ENCODE measurements at regions not wholly inside any gene's neighbourhood (a gene's known extent, or its start where the extent isn't known, plus 50 kb on each side); places are given as distances from the start of the nearest gene placed in this dataset.

DNA sequence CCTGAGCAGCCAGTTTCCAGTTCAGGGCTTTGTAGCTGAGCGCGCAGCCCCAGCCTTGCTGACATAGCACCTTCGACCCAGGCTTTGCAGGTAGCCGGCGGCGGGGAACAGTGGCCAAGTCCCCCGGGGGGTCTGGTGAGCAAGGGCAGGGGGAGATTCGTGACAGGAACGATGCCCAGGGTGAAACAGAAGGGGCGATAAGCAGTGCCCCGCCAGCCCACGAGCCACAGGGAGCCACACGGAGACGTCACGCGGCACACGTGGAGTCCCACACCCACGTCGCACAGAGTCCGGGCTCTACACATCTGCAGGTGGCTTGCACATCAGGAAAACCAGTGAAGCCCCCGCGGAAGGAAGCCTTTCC lies 127.2 kb downstream of the SOX1 start:
- TF ChIP-seq POLR2AphosphoS5 (IDR thresholded peaks at IDR 0.05) (no peak), POLR2A (IDR thresholded peaks at IDR 0.05; ENCODE audit: low read depth) (no peak)
- TF ChIP-seq, protein P1, sequence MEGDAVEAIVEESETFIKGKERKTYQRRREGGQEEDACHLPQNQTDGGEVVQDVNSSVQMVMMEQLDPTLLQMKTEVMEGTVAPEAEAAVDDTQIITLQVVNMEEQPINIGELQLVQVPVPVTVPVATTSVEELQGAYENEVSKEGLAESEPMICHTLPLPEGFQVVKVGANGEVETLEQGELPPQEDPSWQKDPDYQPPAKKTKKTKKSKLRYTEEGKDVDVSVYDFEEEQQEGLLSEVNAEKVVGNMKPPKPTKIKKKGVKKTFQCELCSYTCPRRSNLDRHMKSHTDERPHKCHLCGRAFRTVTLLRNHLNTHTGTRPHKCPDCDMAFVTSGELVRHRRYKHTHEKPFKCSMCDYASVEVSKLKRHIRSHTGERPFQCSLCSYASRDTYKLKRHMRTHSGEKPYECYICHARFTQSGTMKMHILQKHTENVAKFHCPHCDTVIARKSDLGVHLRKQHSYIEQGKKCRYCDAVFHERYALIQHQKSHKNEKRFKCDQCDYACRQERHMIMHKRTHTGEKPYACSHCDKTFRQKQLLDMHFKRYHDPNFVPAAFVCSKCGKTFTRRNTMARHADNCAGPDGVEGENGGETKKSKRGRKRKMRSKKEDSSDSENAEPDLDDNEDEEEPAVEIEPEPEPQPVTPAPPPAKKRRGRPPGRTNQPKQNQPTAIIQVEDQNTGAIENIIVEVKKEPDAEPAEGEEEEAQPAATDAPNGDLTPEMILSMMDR (IDR thresholded peaks at IDR 0.05) = no peak

Data from esophagus muscularis mucosa (tissue), 3 donors.